ENCODE measurements at regions not wholly inside any gene's neighbourhood (a gene's known extent, or its start where the extent isn't known, plus 50 kb on each side); places are given as distances from the start of the nearest gene placed in this dataset.

DNA sequence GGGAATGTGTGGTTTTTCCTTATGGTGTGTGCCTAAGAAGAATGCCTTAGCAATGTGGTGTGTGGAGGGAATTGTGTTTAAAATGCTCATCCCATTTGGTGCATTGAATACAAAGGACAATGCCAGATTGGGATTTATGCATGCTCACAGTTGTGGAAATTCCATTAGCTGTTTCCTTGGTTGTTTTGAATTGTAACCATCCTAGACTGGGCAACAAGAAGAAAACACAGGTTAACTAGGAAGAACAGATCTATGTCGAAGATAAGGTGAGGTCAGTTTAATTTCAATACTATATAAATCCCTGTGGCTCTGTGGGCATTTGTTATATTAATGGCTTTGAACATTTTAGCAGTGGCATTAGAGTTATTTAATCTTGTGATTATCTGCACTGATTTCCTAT is 266.8 kb downstream of the MAT2B start (continued):
- no peak for TF ChIP-seq SKIL (IDR thresholded peaks at IDR 0.05; ENCODE audit: low read depth, poor library complexity, severe bottlenecking)
- TF ChIP-seq BMI1 (IDR thresholded peaks at IDR 0.05; ENCODE audit: borderline replicate concordance) = no peak
- TF ChIP-seq EGR1 (IDR thresholded peaks at IDR 0.05; ENCODE audit: borderline replicate concordance in 1 of 2, low read depth in 2 of 2, low read length in 2 of 2) = no peak

DNA sequence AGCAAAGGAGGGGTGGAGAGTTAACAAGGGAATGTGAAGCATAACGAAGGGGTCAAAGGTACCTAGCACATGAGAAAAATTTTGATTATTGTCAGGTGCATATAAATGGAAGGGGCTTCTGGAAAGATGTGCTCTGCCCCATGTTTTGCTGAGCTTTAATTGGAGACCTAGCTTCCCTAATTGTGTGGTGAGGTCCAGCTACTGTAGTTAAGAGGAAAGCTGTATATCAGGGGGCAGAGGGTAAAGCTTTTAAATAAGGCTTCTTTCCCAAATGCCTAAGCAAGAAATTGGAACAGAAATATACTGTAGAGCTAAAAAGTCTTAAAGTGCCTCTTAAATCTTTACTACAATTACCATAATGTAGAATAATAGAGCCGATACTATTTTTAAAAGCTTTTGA is 267.2 kb downstream of the MAT2B start:
- ATAC-seq = no peak
- CTCF ChIA-PET = interaction anchor here (1.1 kb wide), 1 partner anchor 76 kb away, joined by 3 read pairs; no protein-coding TSS in a partner anchor
- 27% methylated on average over 2 of the region's 2 CpGs for WGBS (ENCODE audit: insufficient coverage, insufficient replicate concordance, low lambda C conversion rate, missing lambda C conversion rate)
- no peaks in the 10 kb centered on the region for H3K36me3 ChIP-seq (ENCODE audit: control insufficient read depth in 2 of 2, insufficient read depth in 2 of 2, low read length in 1 of 2)
- no peaks in the 10 kb centered on the region for H3K4me1 ChIP-seq (ENCODE audit: control insufficient read depth, insufficient read depth, low read length)
- SMC1A ChIA-PET (ENCODE audit: uncharacterized antibody, unreplicated experiment) = no interaction called here
- no peak overlapping the region for H3K4me2 ChIP-seq (ENCODE audit: control insufficient read depth, insufficient read depth)
- no peaks in the 10 kb centered on the region for H3K9me3 ChIP-seq (replicated peaks; ENCODE audit: control insufficient read depth, insufficient read depth, low read length)
- DNase-seq (ENCODE audit: low read depth, low spot score) = no peak
- H3K79me2 ChIP-seq (ENCODE audit: control insufficient read depth, insufficient read depth, low read length) = no peaks in the 10 kb centered on the region
- in situ Hi-C loops (cut with MboI) (no loop called here), intact Hi-C loops (cut with micrococcal nuclease; ENCODE audit: unreplicated experiment) (no loop called here)
- POLR2A ChIA-PET = no interaction called here
- H3K9ac ChIP-seq (ENCODE audit: control insufficient read depth, insufficient read depth, low read length) = no peak overlapping the region
- H3K27ac ChIP-seq (ENCODE audit: control insufficient read depth, insufficient read depth) = no peak overlapping the region
- no peak for FAIRE-seq
- RAD21 ChIA-PET (ENCODE audit: unreplicated experiment) = no interaction called here
- H3K27me3 ChIP-seq (replicated peaks in 1 of 2; ENCODE audit: control insufficient read depth in 2 of 2, insufficient read depth in 2 of 2, low read length in 1 of 2) = no peaks in the 10 kb centered on the region
- no TSS peak for BruUV-seq (replicated peaks)
- no peaks in the 10 kb centered on the region for H4K20me1 ChIP-seq (ENCODE audit: control insufficient read depth, insufficient read depth)
- no peak overlapping the region for H2AFZ ChIP-seq (ENCODE audit: control insufficient read depth, low read depth, low read length)
- H3K4me3 ChIP-seq = no peak overlapping the region
- TF ChIP-seq NKRF (conservative IDR thresholded peaks at IDR 0.05) = no peak
- TF ChIP-seq RUNX3 (IDR thresholded peaks at IDR 0.05; ENCODE audit: low read length) = no peak
- no peak for TF ChIP-seq CHD1 (IDR thresholded peaks at IDR 0.05; ENCODE audit: low read depth, low read length)
- TF ChIP-seq RELB (IDR thresholded peaks at IDR 0.05; ENCODE audit: low read depth) = no peak
- TF ChIP-seq PBX3 (IDR thresholded peaks at IDR 0.05; ENCODE audit: insufficient replicate concordance, low read depth, low read length) = no peak
- no peak for TF ChIP-seq CUX1 (IDR thresholded peaks at IDR 0.05; ENCODE audit: insufficient replicate concordance, low read depth, low read length)
- TF ChIP-seq POU2F2 (IDR thresholded peaks at IDR 0.05; ENCODE audit: borderline replicate concordance, low read depth, low read length) = no peak

Measured in GM12878 (cell line).